DOHH2 (cell line): ENCODE measurements at regions not wholly inside any gene's neighbourhood (a gene's known extent, or its start where the extent isn't known, plus 50 kb on each side); places are given as distances from the start of the nearest gene placed in this dataset.

ENCODE experiments used
- H3F3A ChIP-seq: fragments of 200-600 bp; sonication (generic), shearing (Covaris generic); 2 replicates; pipeline ENCODE4 v1.6.0; 2016; ENCODE audit warnings: antibody characterized with exemption, mild to moderate bottlenecking; ENCODE audit not compliant: control insufficient read depth, insufficient read depth
- H3K27ac ChIP-seq: fragments of 200-600 bp; sonication (generic); 2 replicates; pipeline ENCODE4 v1.5.1; 2014; ENCODE audit warnings: low read depth, mild to moderate bottlenecking, low read length, moderate library complexity
- H3K27me3 ChIP-seq: fragments of 200-600 bp; sonication (generic); 2 replicates; pipeline ENCODE4 v1.6.1; 2014; ENCODE audit warnings: mild to moderate bottlenecking, low read length, mixed read lengths; ENCODE audit not compliant: control insufficient read depth
- H3K36me3 ChIP-seq: fragments of 200-600 bp; sonication (generic); 2 replicates; pipeline ENCODE4 v1.6.1; 2014; ENCODE audit warnings: mild to moderate bottlenecking, low read length, moderate library complexity, mixed read lengths; ENCODE audit not compliant: control insufficient read depth
- H3K4me1 ChIP-seq: fragments of 200-600 bp; sonication (generic); 2 replicates; pipeline ENCODE4 v1.6.1; 2014; ENCODE audit warnings: mild to moderate bottlenecking, low read length, mixed read lengths; ENCODE audit not compliant: control insufficient read depth
- H3K4me2 ChIP-seq: fragments of 200-600 bp; sonication (generic); 2 replicates; pipeline ENCODE4 v1.6.0; 2014; ENCODE audit warnings: mild to moderate bottlenecking, low read length, moderate library complexity
- H3K4me3 ChIP-seq: fragments of 200-600 bp; sonication (generic); 2 replicates; pipeline ENCODE4 v1.5.1; 2014; ENCODE audit warnings: mild to moderate bottlenecking, low read length, mixed read lengths
- H3K79me2 ChIP-seq: fragments of 200-600 bp; sonication (generic); 2 replicates; pipeline ENCODE4 v1.6.1; 2014; ENCODE audit warnings: mild to moderate bottlenecking, low read length, mixed read lengths; ENCODE audit not compliant: control insufficient read depth
- H3K9me2 ChIP-seq: fragments of 200-600 bp; sonication (generic); replicated peaks from 2 replicates; pipeline ENCODE4 v1.6.1; 2014; ENCODE audit warnings: mild to moderate bottlenecking, low read length, mixed read lengths; ENCODE audit not compliant: control insufficient read depth
- H3K9me3 ChIP-seq: fragments of 200-600 bp; sonication (generic); 2 replicates; pipeline ENCODE4 v1.6.1; 2014; ENCODE audit warnings: antibody characterized with exemption, low read length, mixed read lengths; ENCODE audit not compliant: control insufficient read depth, insufficient read depth
- H4K20me1 ChIP-seq: fragments of 200-600 bp; sonication (generic); 2 replicates; pipeline ENCODE4 v1.6.0; 2014; ENCODE audit warnings: low read depth, mild to moderate bottlenecking, antibody characterized with exemption, low read length, moderate library complexity; ENCODE audit not compliant: control insufficient read depth, insufficient read depth
- CTCF ChIP-seq: fragments of 200-600 bp; sonication (generic); IDR thresholded peaks from one replicate; pipeline ENCODE4 v1.5.1; 2014; ENCODE audit warnings: antibody characterized with exemption, mild to moderate bottlenecking, low read depth, low read length; ENCODE audit not compliant: poor library complexity, severe bottlenecking
- EZH2phosphoT487 ChIP-seq: fragments of 200-600 bp; sonication (generic); IDR thresholded peaks from 2 replicates; pipeline ENCODE4 v1.6.1; 2017; ENCODE audit warnings: borderline replicate concordance, mild to moderate bottlenecking, antibody characterized with exemption, low read length, moderate library complexity, mixed read lengths

DNA sequence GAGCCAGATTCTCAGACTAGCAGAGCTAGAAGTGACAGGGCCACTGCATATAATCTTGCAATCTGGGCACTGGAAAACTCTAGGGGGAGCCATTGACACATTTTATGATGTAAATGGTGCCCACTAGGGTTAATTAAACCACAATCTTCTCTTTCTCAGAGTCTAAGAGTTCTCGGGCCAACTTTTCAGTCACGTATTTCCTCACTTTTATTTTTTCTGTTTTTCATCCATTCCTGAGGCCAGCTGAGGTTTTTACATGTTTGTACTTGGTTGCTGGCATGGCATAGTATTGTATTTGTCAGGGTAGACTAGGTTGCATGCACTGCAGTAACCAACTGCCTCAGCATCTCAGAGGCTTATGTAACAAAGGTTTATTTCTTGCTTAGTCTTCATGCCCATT lies 138.2 kb downstream of the ZNF326 start:
- H3K79me2 ChIP-seq = no peaks in the 10 kb centered on the region
- H3K27ac ChIP-seq = no peak overlapping the region
- H3K4me2 ChIP-seq = no peak overlapping the region
- no peaks in the 10 kb centered on the region for H3K27me3 ChIP-seq
- no peaks in the 10 kb centered on the region for H4K20me1 ChIP-seq
- H3K36me3 ChIP-seq = no peaks in the 10 kb centered on the region
- H3K9me3 ChIP-seq = no peaks in the 10 kb centered on the region
- H3K4me3 ChIP-seq = no peak overlapping the region
- no peaks in the 10 kb centered on the region for H3K9me2 ChIP-seq
- TF ChIP-seq EZH2phosphoT487 (no peak), CTCF (peak; percentile 61)
- H3K4me1 ChIP-seq = no peaks in the 10 kb centered on the region
- H3F3A ChIP-seq = no peaks in the 10 kb centered on the region

DNA sequence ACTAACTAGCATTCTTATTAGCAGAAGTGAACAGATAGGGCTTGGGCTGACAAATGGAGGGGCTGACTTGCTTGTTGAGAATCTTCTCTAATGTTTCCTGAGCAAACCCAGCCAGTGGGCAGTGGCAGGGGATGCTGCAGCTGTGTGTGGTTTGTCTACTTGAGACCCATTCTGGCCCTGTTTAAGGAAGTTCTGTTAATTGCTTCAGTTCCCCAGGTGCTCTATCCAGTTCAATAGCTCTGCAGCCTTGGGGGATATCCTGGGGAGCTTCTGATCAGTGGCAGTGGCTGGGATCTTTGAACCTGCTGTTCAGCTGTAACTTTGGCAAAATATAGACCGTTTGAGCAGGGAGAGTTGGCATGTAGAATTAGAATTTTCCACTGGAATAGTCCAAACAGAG lies 137.4 kb downstream of the ZNF326 start:
- Histone ChIP-seq H3K79me2 (no peaks in the 10 kb centered on the region), H3K36me3 (no peaks in the 10 kb centered on the region), H3K27ac (no peak overlapping the region), H3F3A (no peaks in the 10 kb centered on the region), H4K20me1 (no peaks in the 10 kb centered on the region), H3K27me3 (no peaks in the 10 kb centered on the region), H3K4me3 (no peak overlapping the region), H3K4me2 (no peak overlapping the region), H3K4me1 (no peaks in the 10 kb centered on the region), H3K9me3 (no peaks in the 10 kb centered on the region), H3K9me2 (no peaks in the 10 kb centered on the region)
- TF ChIP-seq CTCF = no peak
- no peak for TF ChIP-seq EZH2phosphoT487

GRCh38 chr1:90127288-90127953 lies 132.5 kb downstream of the ZNF326 start:
- no peaks in the 10 kb centered on the region for H3K27me3 ChIP-seq
- H3K79me2 ChIP-seq = no peaks in the 10 kb centered on the region
- no peaks in the 10 kb centered on the region for H3K36me3 ChIP-seq
- H3K4me3 ChIP-seq = no peak overlapping the region
- H3K9me3 ChIP-seq = no peaks in the 10 kb centered on the region
- no peaks in the 10 kb centered on the region for H3K9me2 ChIP-seq
- no peaks in the 10 kb centered on the region for H4K20me1 ChIP-seq
- no peak for TF ChIP-seq CTCF
- no peak for TF ChIP-seq EZH2phosphoT487
- no peak overlapping the region for H3K27ac ChIP-seq
- H3F3A ChIP-seq = no peaks in the 10 kb centered on the region
- no peaks in the 10 kb centered on the region for H3K4me1 ChIP-seq
- no peak overlapping the region for H3K4me2 ChIP-seq
